K562 (cell line): ENCODE measurements at regions not wholly inside any gene's neighbourhood (a gene's known extent, or its start where the extent isn't known, plus 50 kb on each side); places are given as distances from the start of the nearest gene placed in this dataset.

Experiments used
- ATAC-seq: fragments of 200-7000 bp; cut with Tn5 transposase; 3 replicates; pipeline ENCODE4 v1.9.1; 2020; ENCODE audit warnings: moderate library complexity
- BruUV-seq: library from RNA; stranded (reverse); fragments of 400-500 nt; replicated peaks from 2 replicates; lab custom pipeline; 2021; lab: Mats Ljungman, UMichigan
- CTCF ChIA-PET: fragments of 300-600 bp; formaldehyde crosslinking; extraction: SDS; loops from one replicate; lab custom pipeline; 2021; ENCODE audit warnings: low intra/inter-chr PET ratio; lab: Yijun Ruan, JAX
- POLR2A ChIA-PET: fragments of 300-600, 350-650 bp; sonication (Branson Sonifier 250); formaldehyde crosslinking; extraction: SDS; loops from one replicate; lab custom pipeline; 2021; ENCODE audit warnings: antibody characterized with exemption, inconsistent platforms; lab: Yijun Ruan, JAX
- DNase-seq, 4 experiments: peaks; one replicate each; pipeline versions ENCODE4 v3.0.0 to v3.0.0-alpha.2; 2011 to 2018; ENCODE audit warnings: low spot score in 3 of 4, mixed read lengths in 3 of 4; ENCODE audit errors: extremely low read depth in 1 of 4
- FAIRE-seq: peaks from 2 replicates; lab custom pipeline; 2011; peaks lifted over from hg19 to GRCh38; lab: Jason Lieb, UNC
- H2AFZ ChIP-seq: 2 replicates; pipeline ENCODE4 v1.6.0; 2011; ENCODE audit warnings: low read depth, low read length, control low read depth, inconsistent platforms
- H3K27ac ChIP-seq: fragments of 200-600 bp; 3 replicates; pipeline ENCODE4 v1.8.0; 2011; ENCODE audit warnings: low read depth, mild to moderate bottlenecking, control low read depth, inconsistent platforms, low read length, moderate library complexity, mixed read lengths; ENCODE audit errors: extremely low read depth
- H3K27me3 ChIP-seq, 2 experiments: fragments of 300-600 bp in 1 of 2; 2 replicates in 1 of 2; 3 replicates in 1 of 2; pipeline versions ENCODE4 v1.6.0 to v1.8.0; 2011; ENCODE audit warnings: inconsistent platforms in 2 of 2, low read length in 2 of 2, mild to moderate bottlenecking in 1 of 2, mixed read lengths in 1 of 2, moderate library complexity in 1 of 2; ENCODE audit not compliant: control insufficient read depth in 2 of 2, insufficient read depth in 2 of 2
- H3K36me3 ChIP-seq: fragments of 300-600 bp; 3 replicates; pipeline ENCODE4 v1.8.0; 2011; ENCODE audit warnings: mild to moderate bottlenecking, low read length, inconsistent platforms; ENCODE audit not compliant: control insufficient read depth, insufficient read depth
- H3K4me1 ChIP-seq, 2 experiments: fragments of 200-600 bp in 1 of 2; replicated peaks in 1 of 2; 2 replicates in 1 of 2; 3 replicates in 1 of 2; pipeline versions ENCODE4 v1.5.1 to v1.8.0; 2011; ENCODE audit warnings: inconsistent platforms in 2 of 2, low read length in 2 of 2, mild to moderate bottlenecking in 1 of 2, mixed read lengths in 1 of 2, moderate library complexity in 1 of 2; ENCODE audit not compliant: control insufficient read depth in 2 of 2, insufficient read depth in 2 of 2
- H3K4me2 ChIP-seq: 2 replicates; pipeline ENCODE4 v1.6.1; 2011; ENCODE audit warnings: low read length, control low read depth, inconsistent platforms, mixed read lengths; ENCODE audit not compliant: insufficient read depth
- H3K4me3 ChIP-seq: fragments of 200-600 bp; sonication (generic), shearing (Covaris generic); 2 replicates; pipeline ENCODE4 v1.5.1; 2016; ENCODE audit warnings: control low read depth, inconsistent platforms
- H3K79me2 ChIP-seq: fragments of 200-600 bp; 3 replicates; pipeline ENCODE4 v1.8.0; 2011; ENCODE audit warnings: low read length, inconsistent platforms; ENCODE audit not compliant: control insufficient read depth, insufficient read depth
- H3K9ac ChIP-seq, 2 experiments: 2 replicates each; pipeline versions ENCODE4 v1.6.0 to v1.6.1; 2011; ENCODE audit warnings: low read depth in 2 of 2, low read length in 2 of 2, control low read depth in 1 of 2, inconsistent platforms in 1 of 2, mild to moderate bottlenecking in 1 of 2, mixed read lengths in 1 of 2; ENCODE audit not compliant: insufficient read depth in 1 of 2
- H3K9me1 ChIP-seq: one replicate; pipeline ENCODE4 v1.6.0; 2011; ENCODE audit warnings: inconsistent platforms, mild to moderate bottlenecking, low read length, moderate library complexity; ENCODE audit not compliant: control insufficient read depth, insufficient read depth
- H3K9me3 ChIP-seq: replicated peaks from 2 replicates; pipeline ENCODE4 v1.5.1; 2011; ENCODE audit warnings: low read depth, low read length, inconsistent platforms; ENCODE audit not compliant: control insufficient read depth, insufficient read depth
- H4K20me1 ChIP-seq: replicated peaks from 2 replicates; pipeline ENCODE4 v1.6.1; 2011; ENCODE audit warnings: low read length, inconsistent platforms, mixed read lengths; ENCODE audit not compliant: control insufficient read depth, insufficient read depth
- GTF2E2 ChIP-seq: fragments of 200-800 bp; sonication (Bioruptor generic); IDR thresholded peaks from 2 replicates; pipeline ENCODE4 v1.6.1; 2016; ENCODE audit warnings: missing genetic modification characterization, missing compliant biosample characterization
- IRF2 ChIP-seq: sonication (generic); formaldehyde crosslinking; IDR thresholded peaks from 2 replicates; pipeline ENCODE4 v1.8.1; 2022; ENCODE audit warnings: mild to moderate bottlenecking, missing genetic modification reagents
- NELFE ChIP-seq: IDR thresholded peaks from 2 replicates; pipeline ENCODE4 v1.6.1; 2011; ENCODE audit warnings: mild to moderate bottlenecking; ENCODE audit not compliant: insufficient read depth, insufficient read length
- PCBP2 ChIP-seq: fragments of 200-400 bp; formaldehyde crosslinking; IDR thresholded peaks from 2 replicates; pipeline ENCODE4 v1.6.1; 2018; ENCODE audit warnings: low read length, low read depth, mild to moderate bottlenecking, moderate library complexity; ENCODE audit not compliant: poor library complexity, severe bottlenecking
- POLR2AphosphoS5 ChIP-seq: IDR thresholded peaks from 2 replicates; pipeline ENCODE4 v1.6.1; 2011; ENCODE audit warnings: mild to moderate bottlenecking, low read depth, low read length, moderate library complexity; ENCODE audit not compliant: control insufficient read depth, insufficient read depth
- TAF9B ChIP-seq: fragments of 450-650 bp; IDR thresholded peaks from 2 replicates; pipeline ENCODE4 v1.6.1; 2018; ENCODE audit warnings: mild to moderate bottlenecking; ENCODE audit not compliant: partially characterized antibody
- TEAD2 ChIP-seq: fragments of 450-650 bp; IDR thresholded peaks from 2 replicates; pipeline ENCODE4 v1.6.1; 2016; ENCODE audit warnings: missing genetic modification characterization, control low read depth, missing compliant biosample characterization
- TSHZ1 ChIP-seq: fragments of 250-450 bp; sonication (Bioruptor Pico); IDR thresholded peaks from 2 replicates; pipeline ENCODE4 v1.4.0; 2020; ENCODE audit warnings: mild to moderate bottlenecking, moderate library complexity
- ZC3H8 ChIP-seq: fragments of 450-650 bp; IDR thresholded peaks from 2 replicates; pipeline ENCODE4 v1.6.1; 2017
- ZNF280A ChIP-seq: fragments of 450-650 bp; IDR thresholded peaks from 2 replicates; pipeline ENCODE4 v1.6.1; 2018; ENCODE audit warnings: mild to moderate bottlenecking, low read depth; ENCODE audit not compliant: partially characterized antibody
- ZNF444 ChIP-seq: fragments of 250-450 bp; sonication (Bioruptor Pico); IDR thresholded peaks from 2 replicates; pipeline ENCODE4 v1.4.0; 2020; ENCODE audit warnings: mild to moderate bottlenecking, moderate library complexity
- ZNF589 ChIP-seq: fragments of 200-800 bp; sonication (Bioruptor generic); IDR thresholded peaks from 2 replicates; pipeline ENCODE4 v1.6.1; 2016; ENCODE audit warnings: low read depth, missing genetic modification characterization, missing compliant biosample characterization
- ZSCAN29 ChIP-seq: fragments of 450-650 bp; IDR thresholded peaks from 2 replicates; pipeline ENCODE4 v1.6.1; 2017
- WGBS: fragments of 100-300 bp; shearing (Covaris generic); methylation state at CpG from one replicate; pipeline ENCODE4 v1.1.6; 2016; ENCODE audit warnings: low coverage, mixed read lengths; ENCODE audit not compliant: insufficient coverage; ENCODE audit errors: missing lambda C conversion rate; 5-methylcytosine and 5-hydroxymethylcytosine counted together
- in situ Hi-C: fragments of 300-500 bp; cut with MboI; formaldehyde crosslinking; loops from 4 replicates; pipeline ENCODE4 v1.15.0; 2018; ENCODE audit warnings: inconsistent platforms, mixed read lengths
- intact Hi-C: fragments of 100-400 bp; cut with micrococcal nuclease; formaldehyde crosslinking; loops from 2 replicates; pipeline ENCODE4 v1.14.2; 2022

GRCh38 chr4:3711183-3712111 is 54.7 kb upstream of the ADRA2C start (continued):
- TF ChIP-seq IRF2 (CRISPR knock-in tag) (no peak), GTF2E2 (tag) (no peak), TAF9B (no peak), ZSCAN29 (no peak)

- ATAC-seq: no peak
- in situ Hi-C loops (no loop called here), intact Hi-C loops (no loop called here)
- Histone ChIP-seq H3K9ac (no peak overlapping the region), H3K4me1 (no peaks in the 10 kb centered on the region), H3K27me3 (peaks cover 7 to 87% of the 10 kb centered on the region in 2 experiments; a peak in 4 of 5 replicates), H2AFZ (no peak overlapping the region), H3K36me3 (no peaks in the 10 kb centered on the region), H3K9me3 (no peaks in the 10 kb centered on the region), H4K20me1 (peaks cover 4% of the 10 kb centered on the region), H3K4me3 (no peak overlapping the region), H3K27ac (no peak overlapping the region), H3K79me2 (no peaks in the 10 kb centered on the region), H3K9me1 (no peaks in the 10 kb centered on the region), H3K4me2 (no peak overlapping the region)
- ChIA-PET CTCF (no interaction called here), POLR2A (no interaction called here)
- WGBS: 1% methylated on average over 20 of the region's 24 CpGs
- no peak for DNase-seq
- BruUV-seq: no TSS peak
- no peak for FAIRE-seq
- TF ChIP-seq PCBP2 (no peak), ZNF589 (CRISPR knock-in tag) (no peak), ZNF444 (no peak), TEAD2 (tag) (no peak), ZNF280A (no peak), ZC3H8 (no peak), POLR2AphosphoS5 (no peak), NELFE (no peak), TSHZ1 (CRISPR knock-in tag) (no peak)
These were observed 55.6 kb upstream of the ADRA2C start for GRCh38 chr4:3710451-3711182.
